ENCODE measurements at regions not wholly inside any gene's neighbourhood (a gene's known extent, or its start where the extent isn't known, plus 50 kb on each side); places are given as distances from the start of the nearest gene placed in this dataset.
"Not testable (repeated sequence)": the region's sequence is repeated elsewhere in the genome, so short reads cannot be mapped to it uniquely, and the experiment has no call there.

- DNase-seq: no peak
These were observed 938.5 kb upstream of the ACO1 start for GRCh38 chr9:31445960-31446359.

GRCh38 chr9:31467075-31467474 lies 917.4 kb upstream of the ACO1 start:
- no peak for DNase-seq

- no peak for DNase-seq
These were observed 914.4 kb upstream of the ACO1 start for GRCh38 chr9:31470051-31470450.

GRCh38 chr9:31471010-31471409 lies 913.4 kb upstream of the ACO1 start:
- DNase-seq: no peak

GRCh38 chr9:31486630-31487029 lies 897.8 kb upstream of the ACO1 start:
- DNase-seq: no peak

- DNase-seq: no peak
These were observed 893.8 kb upstream of the ACO1 start for GRCh38 chr9:31490551-31491106.

GRCh38 chr9:31492229-31492628 lies 892.2 kb upstream of the ACO1 start:
- DNase-seq: no peak

GRCh38 chr9:31500422-31500821 lies 884.0 kb upstream of the ACO1 start:
- DNase-seq: no peak

GRCh38 chr9:31519011-31519410 lies 865.4 kb upstream of the ACO1 start:
- DNase-seq: peak; percentile 4

GRCh38 chr9:31519424-31519823 lies 865.0 kb upstream of the ACO1 start:
- no peak for DNase-seq

GRCh38 chr9:31519826-31520225 lies 864.6 kb upstream of the ACO1 start:
- no peak for DNase-seq

- no peak for DNase-seq
These were observed 864.0 kb upstream of the ACO1 start for GRCh38 chr9:31520301-31521085.

- DNase-seq: no peak
These were observed 848.8 kb upstream of the ACO1 start for GRCh38 chr9:31535651-31536050.

GRCh38 chr9:31536471-31536870 lies 848.0 kb upstream of the ACO1 start:
- no peak for DNase-seq

- DNase-seq: no peak
These were observed 842.6 kb upstream of the ACO1 start for GRCh38 chr9:31541721-31542281.

- peak; percentile 50 for DNase-seq
These were observed 841.9 kb upstream of the ACO1 start for GRCh38 chr9:31542384-31543055.

GRCh38 chr9:31554941-31555340 lies 829.5 kb upstream of the ACO1 start:
- no peak for DNase-seq

- no peak for DNase-seq
These were observed 827.6 kb upstream of the ACO1 start for GRCh38 chr9:31556667-31557463.

- not testable (repeated sequence) for DNase-seq
These were observed 812.3 kb upstream of the ACO1 start for GRCh38 chr9:31572190-31572589.

GRCh38 chr9:31573561-31573960 lies 810.9 kb upstream of the ACO1 start:
- DNase-seq: no peak

GRCh38 chr9:31574006-31574765 lies 810.3 kb upstream of the ACO1 start:
- no peak for DNase-seq

- no peak for DNase-seq
These were observed 802.4 kb upstream of the ACO1 start for GRCh38 chr9:31582071-31582470.
